ENCODE measurements at regions not wholly inside any gene's neighbourhood (a gene's known extent, or its start where the extent isn't known, plus 50 kb on each side); places are given as distances from the start of the nearest gene placed in this dataset.

GRCh38 chr3:144264350-144264749 is 292.7 kb downstream of the DIPK2A start:
- H3K27ac ChIP-seq = no peak overlapping the region
- TF ChIP-seq, protein P1, sequence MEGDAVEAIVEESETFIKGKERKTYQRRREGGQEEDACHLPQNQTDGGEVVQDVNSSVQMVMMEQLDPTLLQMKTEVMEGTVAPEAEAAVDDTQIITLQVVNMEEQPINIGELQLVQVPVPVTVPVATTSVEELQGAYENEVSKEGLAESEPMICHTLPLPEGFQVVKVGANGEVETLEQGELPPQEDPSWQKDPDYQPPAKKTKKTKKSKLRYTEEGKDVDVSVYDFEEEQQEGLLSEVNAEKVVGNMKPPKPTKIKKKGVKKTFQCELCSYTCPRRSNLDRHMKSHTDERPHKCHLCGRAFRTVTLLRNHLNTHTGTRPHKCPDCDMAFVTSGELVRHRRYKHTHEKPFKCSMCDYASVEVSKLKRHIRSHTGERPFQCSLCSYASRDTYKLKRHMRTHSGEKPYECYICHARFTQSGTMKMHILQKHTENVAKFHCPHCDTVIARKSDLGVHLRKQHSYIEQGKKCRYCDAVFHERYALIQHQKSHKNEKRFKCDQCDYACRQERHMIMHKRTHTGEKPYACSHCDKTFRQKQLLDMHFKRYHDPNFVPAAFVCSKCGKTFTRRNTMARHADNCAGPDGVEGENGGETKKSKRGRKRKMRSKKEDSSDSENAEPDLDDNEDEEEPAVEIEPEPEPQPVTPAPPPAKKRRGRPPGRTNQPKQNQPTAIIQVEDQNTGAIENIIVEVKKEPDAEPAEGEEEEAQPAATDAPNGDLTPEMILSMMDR (IDR thresholded peaks at IDR 0.05) = no peak
- TF ChIP-seq ZFX (IDR thresholded peaks at IDR 0.05; ENCODE audit: borderline replicate concordance) = no peak

GRCh38 chr3:144264794-144265193 is 293.2 kb downstream of the DIPK2A start:
- H3K27ac ChIP-seq = no peak overlapping the region
- TF ChIP-seq, protein P1 (IDR thresholded peaks at IDR 0.05) = no peak
- TF ChIP-seq ZFX (IDR thresholded peaks at IDR 0.05; ENCODE audit: borderline replicate concordance) = no peak

DNA sequence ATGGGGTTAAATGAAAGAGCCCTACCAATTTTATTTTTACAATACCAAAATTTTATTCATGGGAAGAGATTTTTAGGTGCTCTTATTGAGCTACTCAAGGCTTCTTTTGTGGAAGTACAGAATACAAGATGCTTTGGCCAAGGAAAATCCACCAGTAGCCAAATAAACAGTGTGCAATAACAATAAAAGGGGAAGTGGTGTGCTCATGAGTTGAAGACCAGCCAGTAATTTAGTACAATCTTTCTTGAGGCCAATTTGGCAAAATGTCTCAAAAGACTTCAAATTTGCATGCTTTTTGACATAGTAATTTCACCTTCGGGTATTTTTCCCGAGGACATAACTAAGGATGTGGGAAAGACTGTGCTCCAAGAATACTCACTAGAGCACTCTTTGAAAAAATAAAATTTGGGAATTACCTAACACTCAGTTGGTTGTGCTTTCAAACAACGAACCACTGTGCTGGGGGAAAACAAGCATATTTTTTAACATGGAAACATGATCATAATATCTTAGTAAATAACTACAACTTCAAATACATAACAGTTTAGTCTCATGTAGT is 294.0 kb downstream of the DIPK2A start:
- no peak for TF ChIP-seq ZFX (IDR thresholded peaks at IDR 0.05; ENCODE audit: borderline replicate concordance)
- TF ChIP-seq, protein P1 (IDR thresholded peaks at IDR 0.05) = no peak
- no peak overlapping the region for H3K27ac ChIP-seq

GRCh38 chr3:144270100-144270499 is 298.5 kb downstream of the DIPK2A start:
- H3K27ac ChIP-seq = no peak overlapping the region
- no peak for TF ChIP-seq ZFX (IDR thresholded peaks at IDR 0.05; ENCODE audit: borderline replicate concordance)
- TF ChIP-seq, protein P1 (IDR thresholded peaks at IDR 0.05) = no peak

DNA sequence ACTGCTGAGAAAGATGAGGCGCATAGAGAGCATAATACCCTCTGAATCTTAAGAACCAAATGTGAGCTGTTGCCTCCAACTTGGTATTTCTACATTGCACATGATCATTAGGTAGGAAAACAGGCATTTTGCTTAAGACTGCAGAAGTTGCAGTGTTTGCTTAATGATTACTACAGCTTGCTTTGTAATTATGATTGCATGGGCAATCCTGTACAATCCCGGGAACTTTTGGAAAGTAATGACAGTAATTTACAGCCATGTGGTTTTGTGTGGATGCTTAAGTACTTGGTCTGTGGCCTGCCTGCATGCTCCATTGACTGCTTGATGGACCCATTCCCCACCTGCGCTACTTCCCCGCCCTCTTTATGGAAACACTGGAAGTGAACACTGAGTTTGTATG is 301.1 kb downstream of the DIPK2A start:
- no peak for TF ChIP-seq ZFX (IDR thresholded peaks at IDR 0.05; ENCODE audit: borderline replicate concordance)
- TF ChIP-seq, protein P1 (IDR thresholded peaks at IDR 0.05) = no peak
- no peak overlapping the region for H3K27ac ChIP-seq

DNA sequence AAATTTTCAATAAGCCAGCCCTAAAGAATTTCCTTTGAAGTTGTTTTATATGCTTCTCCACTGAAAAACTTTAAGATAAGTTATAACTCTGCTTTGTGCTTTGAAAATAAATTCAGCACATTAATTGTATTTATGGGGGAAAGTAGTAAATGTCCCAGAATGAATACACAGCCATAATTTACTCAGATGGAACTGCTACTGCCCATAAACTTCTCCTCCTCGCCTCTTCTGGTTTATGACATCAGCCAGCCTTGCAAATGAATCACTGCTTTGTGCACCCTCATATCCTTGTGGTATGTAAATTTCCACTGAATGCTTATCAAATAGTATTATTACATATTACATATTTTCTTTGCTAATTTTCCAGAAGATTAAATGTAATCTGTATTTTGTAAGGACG is 302.0 kb downstream of the DIPK2A start:
- H3K27ac ChIP-seq = no peak overlapping the region
- TF ChIP-seq ZFX (IDR thresholded peaks at IDR 0.05; ENCODE audit: borderline replicate concordance) = no peak
- TF ChIP-seq, protein P1 (IDR thresholded peaks at IDR 0.05) = no peak

- no peak for TF ChIP-seq ZFX (IDR thresholded peaks at IDR 0.05; ENCODE audit: borderline replicate concordance)
- TF ChIP-seq, protein P1 (IDR thresholded peaks at IDR 0.05) = no peak
- no peak overlapping the region for H3K27ac ChIP-seq
Measured at GRCh38 chr3:144275005-144275404, 303.4 kb downstream of the DIPK2A start.

Data from 22Rv1 (cell line).